Activated CD4-positive, CD25-positive, alpha-beta regulatory T cell (primary cell): ENCODE measurements at regions not wholly inside any gene's neighbourhood (a gene's known extent, or its start where the extent isn't known, plus 50 kb on each side); places are given as distances from the start of the nearest gene placed in this dataset.
"Not testable (repeated sequence)": the region's sequence is repeated elsewhere in the genome, so short reads cannot be mapped to it uniquely, and the experiment has no call there.

Source experiments
- DNase-seq, 4 experiments: peaks; one replicate each; lab custom pipeline; 2025; lab: John Stamatoyannopoulos, UW

DNA sequence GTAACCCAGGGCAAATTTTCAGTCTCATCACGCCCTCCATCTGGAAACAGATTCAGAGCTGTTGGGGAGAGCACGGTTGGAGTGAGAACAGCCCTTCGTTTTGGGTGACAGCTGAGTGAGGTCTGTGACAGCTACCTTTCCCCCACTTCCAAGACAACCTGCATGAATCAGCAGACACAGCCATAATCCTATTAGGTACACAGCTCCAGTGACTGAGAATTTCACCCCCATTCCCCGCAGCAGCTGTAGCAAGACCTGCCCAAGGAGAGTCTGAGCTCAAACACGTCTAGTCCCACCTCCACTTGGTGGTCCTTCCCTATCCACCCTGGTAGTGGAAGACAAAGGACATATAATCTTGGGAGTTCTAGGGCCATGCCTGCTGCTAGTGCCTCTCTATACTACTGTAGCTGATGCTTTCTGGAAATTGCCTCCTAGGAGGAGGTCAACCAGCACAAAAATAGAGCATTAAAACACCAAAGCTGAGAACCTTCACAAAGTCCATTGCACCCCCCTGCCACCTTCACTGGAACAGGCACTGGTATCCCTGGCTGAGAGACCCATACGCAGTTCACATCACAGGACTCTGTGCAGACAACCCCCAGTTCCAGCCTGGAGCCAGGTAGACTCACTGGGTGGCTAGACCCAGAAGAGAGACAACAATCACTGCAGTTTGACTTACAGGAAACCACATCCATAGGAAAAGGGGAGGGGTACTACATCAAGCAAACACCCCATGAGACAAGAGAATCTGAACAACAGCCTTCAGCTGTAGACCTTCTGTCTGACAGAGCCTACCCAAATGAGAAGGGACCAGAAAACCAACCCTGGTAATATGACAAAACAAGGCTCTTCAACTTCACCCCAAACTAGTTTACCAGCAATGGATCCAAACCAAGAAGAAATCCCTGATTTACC is 448.6 kb upstream of the CBLB start:
- DNase-seq: no peak

- not testable (repeated sequence) for DNase-seq
Observed at GRCh38 chr3:106321438-106321837, 452.6 kb upstream of the CBLB start.

GRCh38 chr3:106323586-106323985 is 454.8 kb upstream of the CBLB start:
- no peak for DNase-seq

GRCh38 chr3:106326941-106327695 is 458.3 kb upstream of the CBLB start:
- no peak for DNase-seq

- DNase-seq: no peak
Observed at GRCh38 chr3:106327696-106328025, 458.8 kb upstream of the CBLB start.

GRCh38 chr3:106328224-106328623 is 459.4 kb upstream of the CBLB start:
- DNase-seq: no peak

DNA sequence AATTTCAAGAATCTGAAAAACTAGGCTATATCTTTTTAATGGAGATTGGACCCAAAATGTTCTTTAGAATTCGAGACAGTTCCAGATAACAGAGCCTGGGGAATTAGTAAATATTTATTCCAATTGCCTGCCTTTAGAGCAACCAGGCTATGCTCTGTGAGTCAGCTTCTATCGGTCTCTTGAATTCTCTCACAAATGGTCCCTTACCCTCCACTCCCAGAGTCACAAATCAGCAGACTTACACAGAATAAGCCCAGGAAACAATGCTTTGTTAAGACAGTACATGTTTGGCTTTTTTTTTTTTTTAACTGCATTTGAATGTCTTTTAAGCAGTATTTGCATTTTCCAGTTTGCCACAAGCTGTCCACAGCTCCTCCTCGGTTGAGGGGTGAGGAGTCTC is 460.7 kb upstream of the CBLB start:
- no peak for DNase-seq

- no peak for DNase-seq
Observed at GRCh38 chr3:106331636-106332035, 462.8 kb upstream of the CBLB start.

GRCh38 chr3:106332129-106332528 is 463.3 kb upstream of the CBLB start:
- no peak for DNase-seq

- no peak for DNase-seq
Observed at GRCh38 chr3:106332884-106333283, 464.1 kb upstream of the CBLB start.

GRCh38 chr3:106333911-106334618 is 465.3 kb upstream of the CBLB start:
- no peak for DNase-seq

DNA sequence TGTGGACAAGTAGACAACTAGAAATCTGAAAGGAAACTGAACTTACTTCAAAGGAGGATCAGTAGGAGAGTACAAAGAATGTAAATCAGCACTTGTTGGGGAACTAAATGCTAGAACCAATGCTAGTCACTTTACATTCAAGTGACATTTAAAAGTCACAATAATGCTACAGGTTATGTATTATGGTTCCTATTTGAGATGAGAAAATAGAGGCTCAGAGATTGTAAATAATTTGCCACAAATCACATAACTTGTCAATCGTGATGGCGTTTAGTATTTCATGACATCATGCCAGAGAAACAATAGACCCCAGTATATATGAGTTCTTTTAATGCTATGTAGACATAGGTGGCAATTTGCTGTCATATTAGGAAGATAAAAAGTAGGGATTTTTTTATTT is 467.8 kb upstream of the CBLB start:
- no peak for DNase-seq

DNA sequence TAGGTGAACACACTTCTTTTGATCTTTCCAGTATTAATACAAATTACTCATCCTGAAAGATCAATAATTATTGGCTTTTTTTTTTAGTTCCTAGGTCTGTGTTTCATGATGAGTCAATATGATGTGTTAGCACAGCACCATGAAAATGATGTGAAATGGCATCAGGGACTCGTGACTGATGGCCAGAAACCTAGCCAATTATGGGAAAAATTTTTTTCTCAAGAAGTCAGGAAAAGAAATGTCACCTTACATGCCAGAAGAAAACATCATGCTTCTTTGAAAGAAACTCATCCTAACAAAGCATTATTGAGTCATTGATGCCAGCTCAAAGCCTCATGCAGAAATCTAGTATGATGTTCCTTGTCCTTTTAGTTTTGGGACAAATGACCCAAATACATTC is 468.3 kb upstream of the CBLB start:
- DNase-seq: no peak

DNA sequence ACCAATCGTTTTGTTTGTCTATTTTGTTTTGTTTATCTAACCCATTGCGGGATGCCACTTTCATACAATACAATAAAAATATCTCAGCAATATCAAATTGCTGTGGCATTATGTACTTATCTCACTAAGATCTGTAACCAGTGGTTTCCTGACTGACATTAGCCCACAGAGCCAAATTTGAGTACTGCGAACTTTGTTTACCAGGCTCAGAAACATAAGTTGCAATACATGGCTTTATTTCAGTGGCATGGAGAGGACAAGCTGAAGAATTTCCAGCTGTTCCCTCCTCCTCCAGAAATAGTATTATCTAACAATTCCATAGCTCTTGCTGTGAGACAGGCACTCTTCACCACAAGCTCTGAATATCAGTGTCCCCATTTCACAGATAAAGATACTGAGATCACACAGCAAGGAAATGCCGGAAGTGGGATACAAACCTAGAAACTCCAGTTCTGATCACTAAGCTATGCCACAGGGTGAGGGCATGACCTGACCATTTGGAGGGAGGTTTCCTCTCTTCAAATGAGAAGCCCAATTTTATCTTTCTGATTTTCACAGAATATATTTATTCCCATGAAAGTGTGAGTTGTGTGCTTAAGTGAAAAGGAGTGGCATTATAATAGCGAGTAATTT is 469.9 kb upstream of the CBLB start:
- no peak for DNase-seq

GRCh38 chr3:106339551-106339950 is 470.7 kb upstream of the CBLB start:
- no peak for DNase-seq

DNA sequence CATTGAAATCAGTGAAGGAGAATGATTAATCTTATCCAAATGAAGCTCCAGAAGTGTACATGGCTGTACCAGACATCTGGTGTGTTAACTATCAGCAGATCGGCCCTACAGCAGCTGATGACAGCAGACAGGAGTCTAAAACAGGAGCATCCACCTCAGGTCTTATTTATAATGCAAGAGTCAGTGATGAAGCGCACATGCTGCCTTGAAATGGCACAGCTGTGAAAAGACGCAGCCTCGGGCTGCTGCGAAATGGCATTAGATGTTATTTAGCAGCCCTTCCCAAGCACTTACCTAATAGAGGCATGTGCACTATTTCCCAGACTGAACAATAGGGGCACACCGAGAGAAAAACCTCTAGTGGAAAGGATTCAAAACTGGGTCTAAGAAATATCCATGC is 472.3 kb upstream of the CBLB start:
- no peak for DNase-seq

GRCh38 chr3:106341586-106342162 is 472.9 kb upstream of the CBLB start:
- no peak for DNase-seq

GRCh38 chr3:106342386-106342785 is 473.6 kb upstream of the CBLB start:
- no peak for DNase-seq

GRCh38 chr3:106343811-106344210 is 475.0 kb upstream of the CBLB start:
- DNase-seq: no peak

DNA sequence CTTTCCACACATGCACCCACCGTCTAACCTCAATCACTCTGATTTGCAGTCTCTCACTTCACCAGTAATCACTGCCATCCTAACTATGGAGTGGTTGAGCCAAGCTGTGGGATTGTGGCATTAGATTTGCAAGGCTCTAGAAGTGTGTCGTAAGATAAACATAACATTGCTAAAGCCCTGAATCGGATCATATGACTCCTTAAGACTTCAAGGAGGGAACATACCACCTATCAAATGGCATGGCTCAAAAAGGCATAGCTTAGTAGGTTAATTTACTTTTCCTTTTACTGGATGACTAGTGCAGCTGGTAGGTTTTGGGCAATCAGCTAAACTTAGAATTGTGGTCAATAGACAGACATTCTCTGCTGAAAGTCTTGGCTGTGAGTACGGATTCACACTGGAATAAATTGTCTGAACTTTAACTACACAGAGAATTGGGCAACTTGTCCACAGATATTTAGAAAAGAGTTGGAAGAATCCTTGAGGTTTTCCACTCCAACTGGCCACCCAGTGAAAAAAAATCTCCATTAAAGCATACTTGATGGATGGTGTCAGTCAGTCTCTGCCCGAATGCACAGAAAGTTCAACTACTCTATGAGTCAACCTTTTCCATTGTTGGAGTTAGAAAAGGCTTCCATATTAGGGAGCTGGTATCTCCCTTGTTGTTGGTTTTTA is 476.7 kb upstream of the CBLB start:
- no peak for DNase-seq

DNA sequence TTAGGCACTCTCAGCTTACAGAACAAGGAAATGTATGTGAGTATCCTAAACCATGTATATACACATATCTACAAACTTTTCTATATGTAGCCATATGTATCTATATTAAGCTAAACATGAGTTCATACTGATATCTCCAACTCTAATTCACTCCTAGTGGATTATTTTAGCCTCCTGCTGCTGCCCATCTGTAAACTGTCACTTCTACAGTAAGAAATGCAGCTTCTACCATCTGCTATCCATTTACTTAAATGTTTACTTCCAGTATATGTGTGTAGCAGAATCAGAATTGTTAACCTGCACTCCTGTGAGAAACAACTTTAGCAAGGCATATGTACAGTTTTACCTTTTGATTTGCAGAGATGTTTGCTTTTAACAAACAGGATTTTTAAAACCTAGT is 478.5 kb upstream of the CBLB start:
- no peak for DNase-seq
